WTC11 (cell line): ENCODE measurements at regions not wholly inside any gene's neighbourhood (a gene's known extent, or its start where the extent isn't known, plus 50 kb on each side); places are given as distances from the start of the nearest gene placed in this dataset.

ENCODE experiments used
- IRF2 ChIP-seq: sonication (generic); formaldehyde crosslinking; IDR thresholded peaks from 2 replicates; pipeline ENCODE4 v1.8.0; 2022; ENCODE audit warnings: low read depth, missing genetic modification reagents, borderline replicate concordance
- SP1 ChIP-seq: sonication (generic); formaldehyde crosslinking; conservative IDR thresholded peaks from 2 replicates; pipeline ENCODE4 v1.8.1; 2022; ENCODE audit warnings: missing genetic modification reagents
- TP53 ChIP-seq: sonication (generic); formaldehyde crosslinking; IDR thresholded peaks from 2 replicates; pipeline ENCODE4 v1.8.1; 2023; ENCODE audit warnings: mild to moderate bottlenecking, missing genetic modification reagents
- ZNF416 ChIP-seq: fragments of 250-450 bp; sonication (Bioruptor Pico); IDR thresholded peaks from 2 replicates; pipeline ENCODE4 v1.9.0; 2021; ENCODE audit warnings: mild to moderate bottlenecking, inconsistent platforms
- ZNF423 ChIP-seq: fragments of 250-450 bp; sonication (Bioruptor Pico); IDR thresholded peaks from 2 replicates; pipeline ENCODE4 v2.1.2; 2022; ENCODE audit warnings: mild to moderate bottlenecking, moderate library complexity
- TF ChIP-seq, protein P1 (sequence below): sonication (generic); formaldehyde crosslinking; IDR thresholded peaks from 2 replicates; pipeline ENCODE4 v1.8.1; 2023; ENCODE audit warnings: mild to moderate bottlenecking, missing genetic modification reagents, moderate library complexity
- TF ChIP-seq, protein P2 (sequence below): sonication (generic); formaldehyde crosslinking; IDR thresholded peaks from 2 replicates; pipeline ENCODE4 v1.8.1; 2023; ENCODE audit warnings: mild to moderate bottlenecking, missing genetic modification reagents, borderline replicate concordance
- TF ChIP-seq, protein P3 (sequence below): sonication (generic); formaldehyde crosslinking; IDR thresholded peaks from 2 replicates; pipeline ENCODE4 v1.8.0; 2023; ENCODE audit warnings: missing genetic modification reagents, mild to moderate bottlenecking, borderline replicate concordance
- TF ChIP-seq, protein P4 (sequence below): fragments of 200-600 bp; IDR thresholded peaks from 2 replicates; pipeline ENCODE4 v1.8.0; 2022; ENCODE audit warnings: antibody characterized with exemption
- TF ChIP-seq, protein P5 (sequence below): sonication (generic); formaldehyde crosslinking; IDR thresholded peaks from 2 replicates; pipeline ENCODE4 v1.8.1; 2023; ENCODE audit warnings: mild to moderate bottlenecking, missing genetic modification reagents
- TF ChIP-seq, protein P6 (sequence below): sonication (generic); formaldehyde crosslinking; IDR thresholded peaks from 2 replicates; pipeline ENCODE4 v1.8.0; 2022; ENCODE audit warnings: mild to moderate bottlenecking, missing genetic modification reagents
- TF ChIP-seq, protein P7 (sequence below): sonication (generic); formaldehyde crosslinking; IDR thresholded peaks from 2 replicates; pipeline ENCODE4 v1.8.0; 2022; ENCODE audit warnings: mild to moderate bottlenecking, missing genetic modification reagents
- TF ChIP-seq, protein P8 (sequence below): sonication (generic); formaldehyde crosslinking; IDR thresholded peaks from 2 replicates; pipeline ENCODE4 v1.8.0; 2022; ENCODE audit warnings: mild to moderate bottlenecking, missing genetic modification reagents
- TF ChIP-seq, protein P9 (sequence below): fragments of 250-450 bp; sonication (Bioruptor Pico); IDR thresholded peaks from 2 replicates; pipeline ENCODE4 v1.9.0; 2021; ENCODE audit warnings: mild to moderate bottlenecking

DNA sequence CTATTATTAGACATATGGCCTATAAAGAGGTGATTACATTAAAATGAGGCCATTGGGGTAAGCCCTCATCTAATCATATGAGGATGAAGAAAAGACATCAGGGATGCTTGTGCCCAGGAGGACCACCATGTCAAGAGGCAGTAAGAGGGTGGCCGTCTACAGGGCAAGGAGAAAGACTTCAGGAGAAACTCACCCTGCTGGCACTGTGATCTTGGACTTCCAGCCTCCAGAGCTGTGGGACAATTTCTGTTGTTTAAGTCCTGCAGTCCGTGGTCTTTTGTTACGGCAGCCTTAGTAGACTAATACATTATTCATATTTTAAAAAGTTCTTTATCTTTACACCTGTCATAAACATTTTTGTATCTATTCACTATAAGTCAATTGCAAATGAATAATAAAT lies 290.0 kb downstream of the PRL start:
- TF ChIP-seq SP1, result no peak
- TF ChIP-seq, protein P1, sequence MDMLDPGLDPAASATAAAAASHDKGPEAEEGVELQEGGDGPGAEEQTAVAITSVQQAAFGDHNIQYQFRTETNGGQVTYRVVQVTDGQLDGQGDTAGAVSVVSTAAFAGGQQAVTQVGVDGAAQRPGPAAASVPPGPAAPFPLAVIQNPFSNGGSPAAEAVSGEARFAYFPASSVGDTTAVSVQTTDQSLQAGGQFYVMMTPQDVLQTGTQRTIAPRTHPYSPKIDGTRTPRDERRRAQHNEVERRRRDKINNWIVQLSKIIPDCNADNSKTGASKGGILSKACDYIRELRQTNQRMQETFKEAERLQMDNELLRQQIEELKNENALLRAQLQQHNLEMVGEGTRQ (CRISPR knock-in tag), result no peak
- TF ChIP-seq, protein P2, sequence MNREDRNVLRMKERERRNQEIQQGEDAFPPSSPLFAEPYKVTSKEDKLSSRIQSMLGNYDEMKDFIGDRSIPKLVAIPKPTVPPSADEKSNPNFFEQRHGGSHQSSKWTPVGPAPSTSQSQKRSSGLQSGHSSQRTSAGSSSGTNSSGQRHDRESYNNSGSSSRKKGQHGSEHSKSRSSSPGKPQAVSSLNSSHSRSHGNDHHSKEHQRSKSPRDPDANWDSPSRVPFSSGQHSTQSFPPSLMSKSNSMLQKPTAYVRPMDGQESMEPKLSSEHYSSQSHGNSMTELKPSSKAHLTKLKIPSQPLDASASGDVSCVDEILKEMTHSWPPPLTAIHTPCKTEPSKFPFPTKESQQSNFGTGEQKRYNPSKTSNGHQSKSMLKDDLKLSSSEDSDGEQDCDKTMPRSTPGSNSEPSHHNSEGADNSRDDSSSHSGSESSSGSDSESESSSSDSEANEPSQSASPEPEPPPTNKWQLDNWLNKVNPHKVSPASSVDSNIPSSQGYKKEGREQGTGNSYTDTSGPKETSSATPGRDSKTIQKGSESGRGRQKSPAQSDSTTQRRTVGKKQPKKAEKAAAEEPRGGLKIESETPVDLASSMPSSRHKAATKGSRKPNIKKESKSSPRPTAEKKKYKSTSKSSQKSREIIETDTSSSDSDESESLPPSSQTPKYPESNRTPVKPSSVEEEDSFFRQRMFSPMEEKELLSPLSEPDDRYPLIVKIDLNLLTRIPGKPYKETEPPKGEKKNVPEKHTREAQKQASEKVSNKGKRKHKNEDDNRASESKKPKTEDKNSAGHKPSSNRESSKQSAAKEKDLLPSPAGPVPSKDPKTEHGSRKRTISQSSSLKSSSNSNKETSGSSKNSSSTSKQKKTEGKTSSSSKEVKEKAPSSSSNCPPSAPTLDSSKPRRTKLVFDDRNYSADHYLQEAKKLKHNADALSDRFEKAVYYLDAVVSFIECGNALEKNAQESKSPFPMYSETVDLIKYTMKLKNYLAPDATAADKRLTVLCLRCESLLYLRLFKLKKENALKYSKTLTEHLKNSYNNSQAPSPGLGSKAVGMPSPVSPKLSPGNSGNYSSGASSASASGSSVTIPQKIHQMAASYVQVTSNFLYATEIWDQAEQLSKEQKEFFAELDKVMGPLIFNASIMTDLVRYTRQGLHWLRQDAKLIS (CRISPR knock-in tag), result no peak
- TF ChIP-seq, protein P3, sequence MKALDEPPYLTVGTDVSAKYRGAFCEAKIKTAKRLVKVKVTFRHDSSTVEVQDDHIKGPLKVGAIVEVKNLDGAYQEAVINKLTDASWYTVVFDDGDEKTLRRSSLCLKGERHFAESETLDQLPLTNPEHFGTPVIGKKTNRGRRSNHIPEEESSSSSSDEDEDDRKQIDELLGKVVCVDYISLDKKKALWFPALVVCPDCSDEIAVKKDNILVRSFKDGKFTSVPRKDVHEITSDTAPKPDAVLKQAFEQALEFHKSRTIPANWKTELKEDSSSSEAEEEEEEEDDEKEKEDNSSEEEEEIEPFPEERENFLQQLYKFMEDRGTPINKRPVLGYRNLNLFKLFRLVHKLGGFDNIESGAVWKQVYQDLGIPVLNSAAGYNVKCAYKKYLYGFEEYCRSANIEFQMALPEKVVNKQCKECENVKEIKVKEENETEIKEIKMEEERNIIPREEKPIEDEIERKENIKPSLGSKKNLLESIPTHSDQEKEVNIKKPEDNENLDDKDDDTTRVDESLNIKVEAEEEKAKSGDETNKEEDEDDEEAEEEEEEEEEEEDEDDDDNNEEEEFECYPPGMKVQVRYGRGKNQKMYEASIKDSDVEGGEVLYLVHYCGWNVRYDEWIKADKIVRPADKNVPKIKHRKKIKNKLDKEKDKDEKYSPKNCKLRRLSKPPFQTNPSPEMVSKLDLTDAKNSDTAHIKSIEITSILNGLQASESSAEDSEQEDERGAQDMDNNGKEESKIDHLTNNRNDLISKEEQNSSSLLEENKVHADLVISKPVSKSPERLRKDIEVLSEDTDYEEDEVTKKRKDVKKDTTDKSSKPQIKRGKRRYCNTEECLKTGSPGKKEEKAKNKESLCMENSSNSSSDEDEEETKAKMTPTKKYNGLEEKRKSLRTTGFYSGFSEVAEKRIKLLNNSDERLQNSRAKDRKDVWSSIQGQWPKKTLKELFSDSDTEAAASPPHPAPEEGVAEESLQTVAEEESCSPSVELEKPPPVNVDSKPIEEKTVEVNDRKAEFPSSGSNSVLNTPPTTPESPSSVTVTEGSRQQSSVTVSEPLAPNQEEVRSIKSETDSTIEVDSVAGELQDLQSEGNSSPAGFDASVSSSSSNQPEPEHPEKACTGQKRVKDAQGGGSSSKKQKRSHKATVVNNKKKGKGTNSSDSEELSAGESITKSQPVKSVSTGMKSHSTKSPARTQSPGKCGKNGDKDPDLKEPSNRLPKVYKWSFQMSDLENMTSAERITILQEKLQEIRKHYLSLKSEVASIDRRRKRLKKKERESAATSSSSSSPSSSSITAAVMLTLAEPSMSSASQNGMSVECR (CRISPR knock-in tag), result no peak
- TF ChIP-seq, protein P4, sequence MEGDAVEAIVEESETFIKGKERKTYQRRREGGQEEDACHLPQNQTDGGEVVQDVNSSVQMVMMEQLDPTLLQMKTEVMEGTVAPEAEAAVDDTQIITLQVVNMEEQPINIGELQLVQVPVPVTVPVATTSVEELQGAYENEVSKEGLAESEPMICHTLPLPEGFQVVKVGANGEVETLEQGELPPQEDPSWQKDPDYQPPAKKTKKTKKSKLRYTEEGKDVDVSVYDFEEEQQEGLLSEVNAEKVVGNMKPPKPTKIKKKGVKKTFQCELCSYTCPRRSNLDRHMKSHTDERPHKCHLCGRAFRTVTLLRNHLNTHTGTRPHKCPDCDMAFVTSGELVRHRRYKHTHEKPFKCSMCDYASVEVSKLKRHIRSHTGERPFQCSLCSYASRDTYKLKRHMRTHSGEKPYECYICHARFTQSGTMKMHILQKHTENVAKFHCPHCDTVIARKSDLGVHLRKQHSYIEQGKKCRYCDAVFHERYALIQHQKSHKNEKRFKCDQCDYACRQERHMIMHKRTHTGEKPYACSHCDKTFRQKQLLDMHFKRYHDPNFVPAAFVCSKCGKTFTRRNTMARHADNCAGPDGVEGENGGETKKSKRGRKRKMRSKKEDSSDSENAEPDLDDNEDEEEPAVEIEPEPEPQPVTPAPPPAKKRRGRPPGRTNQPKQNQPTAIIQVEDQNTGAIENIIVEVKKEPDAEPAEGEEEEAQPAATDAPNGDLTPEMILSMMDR, result no peak
- TF ChIP-seq TP53 (CRISPR knock-in tag), result no peak
- TF ChIP-seq, protein P5, sequence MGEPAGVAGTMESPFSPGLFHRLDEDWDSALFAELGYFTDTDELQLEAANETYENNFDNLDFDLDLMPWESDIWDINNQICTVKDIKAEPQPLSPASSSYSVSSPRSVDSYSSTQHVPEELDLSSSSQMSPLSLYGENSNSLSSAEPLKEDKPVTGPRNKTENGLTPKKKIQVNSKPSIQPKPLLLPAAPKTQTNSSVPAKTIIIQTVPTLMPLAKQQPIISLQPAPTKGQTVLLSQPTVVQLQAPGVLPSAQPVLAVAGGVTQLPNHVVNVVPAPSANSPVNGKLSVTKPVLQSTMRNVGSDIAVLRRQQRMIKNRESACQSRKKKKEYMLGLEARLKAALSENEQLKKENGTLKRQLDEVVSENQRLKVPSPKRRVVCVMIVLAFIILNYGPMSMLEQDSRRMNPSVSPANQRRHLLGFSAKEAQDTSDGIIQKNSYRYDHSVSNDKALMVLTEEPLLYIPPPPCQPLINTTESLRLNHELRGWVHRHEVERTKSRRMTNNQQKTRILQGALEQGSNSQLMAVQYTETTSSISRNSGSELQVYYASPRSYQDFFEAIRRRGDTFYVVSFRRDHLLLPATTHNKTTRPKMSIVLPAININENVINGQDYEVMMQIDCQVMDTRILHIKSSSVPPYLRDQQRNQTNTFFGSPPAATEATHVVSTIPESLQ (CRISPR knock-in tag), result no peak
- TF ChIP-seq, protein P6, sequence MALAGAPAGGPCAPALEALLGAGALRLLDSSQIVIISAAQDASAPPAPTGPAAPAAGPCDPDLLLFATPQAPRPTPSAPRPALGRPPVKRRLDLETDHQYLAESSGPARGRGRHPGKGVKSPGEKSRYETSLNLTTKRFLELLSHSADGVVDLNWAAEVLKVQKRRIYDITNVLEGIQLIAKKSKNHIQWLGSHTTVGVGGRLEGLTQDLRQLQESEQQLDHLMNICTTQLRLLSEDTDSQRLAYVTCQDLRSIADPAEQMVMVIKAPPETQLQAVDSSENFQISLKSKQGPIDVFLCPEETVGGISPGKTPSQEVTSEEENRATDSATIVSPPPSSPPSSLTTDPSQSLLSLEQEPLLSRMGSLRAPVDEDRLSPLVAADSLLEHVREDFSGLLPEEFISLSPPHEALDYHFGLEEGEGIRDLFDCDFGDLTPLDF (CRISPR knock-in tag), result no peak
- TF ChIP-seq ZNF423, result no peak
- TF ChIP-seq, protein P7, sequence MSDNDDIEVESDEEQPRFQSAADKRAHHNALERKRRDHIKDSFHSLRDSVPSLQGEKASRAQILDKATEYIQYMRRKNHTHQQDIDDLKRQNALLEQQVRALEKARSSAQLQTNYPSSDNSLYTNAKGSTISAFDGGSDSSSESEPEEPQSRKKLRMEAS, result no peak
- no peak for TF ChIP-seq IRF2 (CRISPR knock-in tag)
- TF ChIP-seq, protein P8, sequence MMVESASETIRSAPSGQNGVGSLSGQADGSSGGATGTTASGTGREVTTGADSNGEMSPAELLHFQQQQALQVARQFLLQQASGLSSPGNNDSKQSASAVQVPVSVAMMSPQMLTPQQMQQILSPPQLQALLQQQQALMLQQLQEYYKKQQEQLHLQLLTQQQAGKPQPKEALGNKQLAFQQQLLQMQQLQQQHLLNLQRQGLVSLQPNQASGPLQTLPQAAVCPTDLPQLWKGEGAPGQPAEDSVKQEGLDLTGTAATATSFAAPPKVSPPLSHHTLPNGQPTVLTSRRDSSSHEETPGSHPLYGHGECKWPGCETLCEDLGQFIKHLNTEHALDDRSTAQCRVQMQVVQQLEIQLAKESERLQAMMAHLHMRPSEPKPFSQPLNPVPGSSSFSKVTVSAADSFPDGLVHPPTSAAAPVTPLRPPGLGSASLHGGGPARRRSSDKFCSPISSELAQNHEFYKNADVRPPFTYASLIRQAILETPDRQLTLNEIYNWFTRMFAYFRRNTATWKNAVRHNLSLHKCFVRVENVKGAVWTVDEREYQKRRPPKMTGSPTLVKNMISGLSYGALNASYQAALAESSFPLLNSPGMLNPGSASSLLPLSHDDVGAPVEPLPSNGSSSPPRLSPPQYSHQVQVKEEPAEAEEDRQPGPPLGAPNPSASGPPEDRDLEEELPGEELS (CRISPR knock-in tag), result no peak
- TF ChIP-seq, protein P9, sequence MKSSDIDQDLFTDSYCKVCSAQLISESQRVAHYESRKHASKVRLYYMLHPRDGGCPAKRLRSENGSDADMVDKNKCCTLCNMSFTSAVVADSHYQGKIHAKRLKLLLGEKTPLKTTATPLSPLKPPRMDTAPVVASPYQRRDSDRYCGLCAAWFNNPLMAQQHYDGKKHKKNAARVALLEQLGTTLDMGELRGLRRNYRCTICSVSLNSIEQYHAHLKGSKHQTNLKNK (CRISPR knock-in tag), result no peak
- TF ChIP-seq ZNF416 (CRISPR knock-in tag), result no peak
